LHCN-M2 (cell line): ENCODE measurements at regions not wholly inside any gene's neighbourhood (a gene's known extent, or its start where the extent isn't known, plus 50 kb on each side); places are given as distances from the start of the nearest gene placed in this dataset.
A peak's percentile ranks its signal among the peaks of the same experiment; 100 is the strongest.
"Not testable (repeated sequence)": the region's sequence is repeated elsewhere in the genome, so short reads cannot be mapped to it uniquely, and the experiment has no call there.

Source experiments
- DNase-seq: peaks from one replicate; pipeline ENCODE4 v3.0.0-alpha.2; 2012; ENCODE audit warnings: low read depth

GRCh38 chr1:204780630-204781029 is 90.0 kb upstream of the NFASC start:
- no peak for DNase-seq

DNA sequence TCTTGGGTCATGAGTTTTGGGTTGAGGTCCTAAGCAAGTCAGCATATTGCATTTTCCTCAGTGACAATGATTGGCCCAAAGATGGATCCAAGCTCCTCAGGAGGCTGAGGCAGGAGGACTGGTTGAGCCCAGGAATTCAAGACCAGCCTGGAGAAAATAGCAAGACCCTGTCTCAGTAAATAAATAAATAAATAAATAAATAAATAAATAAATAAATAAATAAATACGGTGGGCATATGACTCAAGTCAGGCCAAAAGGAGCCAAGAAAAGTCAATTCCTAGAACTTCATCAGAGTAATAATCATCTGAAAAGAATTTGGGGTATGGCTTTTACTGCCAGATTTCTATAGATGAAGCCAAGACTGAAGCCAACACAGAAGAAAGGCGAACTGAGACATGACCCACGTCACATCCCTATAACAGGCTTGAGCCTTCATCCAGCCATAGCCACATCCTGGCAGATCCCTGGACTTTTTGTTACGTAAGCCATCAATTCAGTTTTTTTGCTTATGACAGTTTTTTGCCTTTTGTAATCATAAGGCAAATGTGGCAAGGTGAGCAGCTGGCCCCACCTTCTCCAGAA is 88.5 kb upstream of the NFASC start:
- DNase-seq, result no peak

GRCh38 chr1:204785023-204785422 is 85.6 kb upstream of the NFASC start:
- DNase-seq, result not testable (repeated sequence)

DNA sequence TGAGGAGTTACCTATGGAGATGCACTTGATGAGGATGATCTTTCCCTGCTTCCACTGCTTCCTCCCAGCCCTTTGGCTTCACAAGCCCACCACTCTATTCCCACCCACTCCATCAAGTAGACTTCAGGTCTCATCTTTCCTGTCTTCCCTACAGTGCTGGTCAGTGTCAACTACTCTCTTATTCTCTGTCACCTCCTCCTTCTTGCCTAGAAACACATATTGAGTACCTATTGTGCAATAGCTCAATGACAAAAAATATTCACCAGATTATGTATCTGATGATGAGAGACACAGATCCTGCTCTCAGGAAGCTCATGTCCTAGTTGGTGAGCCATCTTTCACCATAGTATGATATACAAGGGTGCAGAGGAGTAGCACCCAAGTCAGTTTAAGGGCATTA is 82.2 kb upstream of the NFASC start:
- DNase-seq, result no peak

GRCh38 chr1:204791453-204792353 is 79.0 kb upstream of the NFASC start:
- peak; percentile 35 for DNase-seq

- DNase-seq, result no peak
Observed at GRCh38 chr1:204792354-204792692, 78.3 kb upstream of the NFASC start.

GRCh38 chr1:204793259-204793914 is 77.3 kb upstream of the NFASC start:
- no peak for DNase-seq

- DNase-seq, result not testable (repeated sequence)
Observed at GRCh38 chr1:204796886-204797285, 73.8 kb upstream of the NFASC start.

DNA sequence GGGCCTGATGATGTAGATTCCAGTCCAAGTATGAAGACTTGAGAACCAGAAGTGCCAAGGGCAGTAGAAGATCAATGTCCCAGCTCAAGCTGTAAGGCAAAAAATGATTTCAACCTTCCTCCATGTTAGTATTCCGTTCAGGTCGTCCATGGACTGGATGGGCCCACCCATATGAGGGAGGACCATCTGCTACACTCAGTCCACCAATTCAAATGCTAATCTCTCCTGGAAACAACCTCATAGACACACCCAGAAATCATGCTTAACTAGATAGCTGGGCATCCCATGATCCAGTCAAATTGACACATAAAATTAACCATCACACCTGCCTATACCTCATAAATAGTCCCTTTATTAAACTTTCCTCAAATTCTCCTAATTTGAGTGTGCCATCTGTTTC is 73.3 kb upstream of the NFASC start:
- no peak for DNase-seq

- no peak for DNase-seq
Observed at GRCh38 chr1:204799630-204800029, 71.0 kb upstream of the NFASC start.

GRCh38 chr1:204801211-204801610 is 69.5 kb upstream of the NFASC start:
- DNase-seq, result no peak

DNA sequence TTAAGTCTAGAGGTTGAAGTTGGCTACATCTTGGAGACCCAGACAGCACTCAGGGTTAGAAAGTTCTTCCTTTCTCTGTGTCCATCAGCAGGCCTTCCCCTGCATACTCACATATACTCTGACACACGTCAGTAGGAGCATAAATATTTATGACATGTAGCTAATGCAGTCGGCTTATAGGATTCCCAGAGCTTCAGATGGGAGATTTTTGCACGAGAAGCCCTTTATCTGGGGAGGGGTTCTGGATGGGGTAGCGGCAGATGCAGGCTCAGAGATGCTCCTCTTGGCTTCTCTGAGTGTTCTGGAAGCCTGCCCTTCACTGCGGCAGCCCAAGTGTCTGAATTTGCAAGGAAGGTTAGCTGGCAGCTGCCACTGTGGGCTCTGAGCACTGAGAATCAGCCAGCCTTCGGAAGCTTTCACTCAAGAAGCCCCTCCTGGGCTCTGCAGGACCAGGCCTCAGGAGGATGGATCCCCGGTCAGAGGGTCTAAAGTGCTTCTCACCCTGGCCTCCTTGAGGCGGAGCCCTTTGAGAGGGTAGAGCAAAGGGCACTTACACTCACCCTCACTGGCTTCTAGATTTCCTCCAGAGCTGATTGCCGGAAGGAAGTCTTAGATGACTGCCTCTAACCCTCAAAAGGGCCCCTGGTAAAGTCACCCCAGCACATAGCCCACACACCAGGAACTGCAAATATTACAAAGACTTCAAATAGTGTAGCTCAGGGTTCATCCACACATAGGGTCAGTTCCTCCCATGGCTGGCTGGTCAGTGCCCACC is 68.1 kb upstream of the NFASC start:
- no peak for DNase-seq

- DNase-seq, result no peak
Observed at GRCh38 chr1:204803607-204804006, 67.1 kb upstream of the NFASC start.

DNA sequence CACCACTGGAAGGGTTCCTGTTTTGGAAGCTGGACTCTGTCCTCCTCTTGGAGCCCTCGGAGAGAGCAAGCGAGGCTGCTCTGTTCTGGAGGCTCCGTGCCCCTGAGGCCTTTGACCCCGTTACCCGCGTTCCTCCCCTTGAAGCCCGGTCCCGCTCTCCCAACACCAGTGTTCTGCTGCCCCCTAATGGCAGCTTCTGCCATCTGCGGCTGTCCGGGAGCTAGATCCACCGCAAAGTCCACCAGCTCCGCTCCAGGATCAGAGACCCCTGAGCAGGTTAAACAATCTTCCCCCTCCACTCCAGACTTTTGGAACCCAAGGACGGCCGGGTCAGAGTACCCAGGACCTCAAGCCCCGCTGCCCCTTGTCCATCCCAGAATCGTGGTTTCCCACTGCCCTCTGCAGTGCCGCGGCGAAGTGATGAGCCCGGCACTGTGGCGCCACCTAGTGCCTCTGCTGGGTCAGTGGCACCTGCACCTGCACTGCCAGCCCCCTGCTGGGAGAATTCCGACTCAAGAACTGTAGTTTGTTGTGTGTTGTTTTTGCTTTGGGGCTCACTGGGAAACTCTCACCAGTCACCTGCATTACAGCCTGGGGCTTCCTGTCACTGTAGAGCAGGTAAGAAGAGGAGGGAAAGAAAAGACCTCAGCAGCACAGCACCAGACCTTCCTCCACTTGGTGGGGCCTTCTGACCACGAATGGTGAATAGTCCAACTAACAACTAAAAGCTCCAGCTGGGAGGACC is 63.5 kb upstream of the NFASC start:
- DNase-seq, result peak; percentile 60

GRCh38 chr1:204809488-204809887 is 61.2 kb upstream of the NFASC start:
- no peak for DNase-seq

DNA sequence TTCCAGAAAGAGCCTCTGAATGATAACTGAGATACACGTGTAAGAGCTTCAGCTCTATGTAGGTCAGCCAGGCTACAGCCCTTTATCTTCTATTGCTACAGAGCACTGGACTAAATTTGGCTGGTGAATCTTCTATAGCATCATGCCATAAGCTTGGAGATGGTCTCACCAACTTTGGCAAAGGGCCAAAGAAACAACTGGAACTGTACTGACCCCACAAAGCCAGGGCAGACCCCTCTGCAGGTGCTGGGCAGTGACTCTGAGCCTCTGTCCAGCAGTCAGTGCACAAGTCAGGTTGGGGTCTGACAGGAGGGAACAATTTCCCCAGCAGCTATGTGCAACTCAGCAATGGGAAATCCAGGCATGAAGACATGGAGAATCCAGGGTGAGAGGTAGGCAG is 57.8 kb upstream of the NFASC start:
- DNase-seq, result no peak

- DNase-seq, result no peak
Observed at GRCh38 chr1:204813522-204813921, 57.1 kb upstream of the NFASC start.

DNA sequence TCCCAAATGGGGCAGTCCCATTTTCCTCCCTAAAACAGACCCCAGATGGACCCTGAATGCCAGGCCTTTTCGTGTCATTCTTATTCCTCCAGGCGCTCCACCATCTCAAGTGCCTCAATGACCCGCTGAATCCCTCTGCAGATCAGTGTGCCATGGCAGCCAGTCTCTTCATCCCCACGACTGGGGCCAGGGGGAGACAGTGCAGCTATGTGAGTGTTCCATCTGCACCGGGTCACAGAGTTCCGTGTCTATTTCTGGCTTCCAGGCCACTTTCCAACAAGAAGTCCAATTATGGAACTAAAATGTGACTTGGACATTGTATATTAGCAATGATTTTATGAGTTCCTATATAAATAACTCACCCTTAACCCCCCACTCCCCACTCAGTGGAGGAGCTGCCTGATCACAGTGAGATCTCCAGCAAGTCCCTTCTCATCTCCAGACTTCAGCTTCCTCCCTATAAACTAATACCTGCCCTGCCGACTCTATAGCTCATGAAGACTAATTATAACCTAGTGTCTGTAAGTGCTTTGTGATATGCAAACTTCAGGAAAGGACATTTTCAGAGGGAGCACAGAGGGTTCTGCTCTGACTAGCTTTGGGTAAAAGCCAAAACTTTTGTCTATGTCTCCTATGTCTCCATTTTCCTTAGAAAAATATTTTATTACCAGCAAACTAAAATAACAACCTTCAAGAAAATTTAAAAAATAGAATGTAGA is 56.3 kb upstream of the NFASC start:
- no peak for DNase-seq

- DNase-seq, result no peak
Observed at GRCh38 chr1:204817341-204817740, 53.3 kb upstream of the NFASC start.

DNA sequence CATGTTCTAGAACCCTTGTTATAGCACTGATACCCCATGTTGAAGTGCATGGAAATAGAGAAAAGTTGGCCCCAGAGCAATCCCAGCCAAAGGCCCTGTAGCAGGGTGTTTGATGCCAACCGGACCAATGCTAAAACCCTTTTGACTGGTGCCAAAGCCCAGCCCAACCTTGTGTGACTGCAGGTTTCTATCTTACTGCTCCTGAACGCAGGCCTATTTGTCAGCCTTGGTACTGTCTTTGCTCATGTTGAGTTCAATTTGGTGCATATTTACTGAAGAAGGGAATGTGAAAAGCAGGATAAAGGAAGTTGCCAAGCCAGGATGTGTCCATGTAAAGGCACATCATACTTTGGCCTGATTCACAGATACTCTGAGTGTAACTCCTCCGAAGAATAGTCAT is 51.7 kb upstream of the NFASC start:
- no peak for DNase-seq

DNA sequence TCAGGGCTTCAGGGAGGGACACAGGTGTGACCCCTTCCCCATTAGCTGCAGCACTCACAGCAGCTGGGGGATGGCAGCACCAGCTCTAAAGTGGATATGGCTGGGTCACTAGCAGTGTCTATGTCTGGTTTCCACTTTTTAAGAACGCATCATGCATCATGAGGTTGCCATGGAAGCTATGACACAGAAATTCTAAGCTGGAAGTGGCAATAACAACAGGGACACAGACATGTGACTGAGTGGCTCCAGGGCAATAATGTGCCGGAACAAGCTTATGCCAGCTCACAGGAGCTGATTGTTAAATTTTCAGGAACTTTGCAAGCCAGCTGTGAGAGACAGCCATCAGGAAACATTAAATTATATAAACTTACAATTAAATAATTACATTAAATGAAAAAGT is 51.2 kb upstream of the NFASC start:
- DNase-seq, result no peak
